GM12864 (cell line): ENCODE measurements at regions not wholly inside any gene's neighbourhood (a gene's known extent, or its start where the extent isn't known, plus 50 kb on each side); places are given as distances from the start of the nearest gene placed in this dataset.

Source experiments
- DNase-seq: peaks from one replicate; pipeline ENCODE4 v3.0.0-alpha.2; 2011; ENCODE audit warnings: low read depth
- H3K4me3 ChIP-seq: 2 replicates; pipeline ENCODE4 v1.5.1; 2011; ENCODE audit warnings: mild to moderate bottlenecking, low read depth, low read length, control low read depth
- TF ChIP-seq, protein P1 (sequence below): IDR thresholded peaks from 2 replicates; pipeline ENCODE4 v1.5.1; 2011; ENCODE audit warnings: low read depth, mild to moderate bottlenecking, moderate library complexity, low read length, control low read depth, inconsistent platforms; ENCODE audit errors: missing control alignments

DNA sequence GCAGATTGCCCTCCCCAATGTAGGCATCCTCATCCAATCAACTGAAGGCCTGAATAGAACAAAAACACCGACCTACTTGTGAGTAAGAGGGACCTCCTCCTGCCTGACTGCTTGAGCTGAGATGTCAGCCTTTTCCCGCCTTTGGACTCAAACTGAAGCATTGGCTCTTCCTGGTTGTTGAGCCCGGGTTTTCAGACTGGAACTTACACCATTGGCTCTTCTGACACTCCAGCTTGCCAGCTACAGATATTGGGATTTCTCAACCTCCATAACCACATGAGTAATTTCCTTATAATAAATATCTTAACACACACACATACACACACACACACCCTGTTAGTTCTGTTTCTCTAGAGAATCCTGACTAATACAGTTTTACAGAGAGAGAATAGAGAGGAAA is 173.4 kb upstream of the NTF3 start:
- no peak for DNase-seq
- no peak overlapping the region for H3K4me3 ChIP-seq
- TF ChIP-seq, protein P1, sequence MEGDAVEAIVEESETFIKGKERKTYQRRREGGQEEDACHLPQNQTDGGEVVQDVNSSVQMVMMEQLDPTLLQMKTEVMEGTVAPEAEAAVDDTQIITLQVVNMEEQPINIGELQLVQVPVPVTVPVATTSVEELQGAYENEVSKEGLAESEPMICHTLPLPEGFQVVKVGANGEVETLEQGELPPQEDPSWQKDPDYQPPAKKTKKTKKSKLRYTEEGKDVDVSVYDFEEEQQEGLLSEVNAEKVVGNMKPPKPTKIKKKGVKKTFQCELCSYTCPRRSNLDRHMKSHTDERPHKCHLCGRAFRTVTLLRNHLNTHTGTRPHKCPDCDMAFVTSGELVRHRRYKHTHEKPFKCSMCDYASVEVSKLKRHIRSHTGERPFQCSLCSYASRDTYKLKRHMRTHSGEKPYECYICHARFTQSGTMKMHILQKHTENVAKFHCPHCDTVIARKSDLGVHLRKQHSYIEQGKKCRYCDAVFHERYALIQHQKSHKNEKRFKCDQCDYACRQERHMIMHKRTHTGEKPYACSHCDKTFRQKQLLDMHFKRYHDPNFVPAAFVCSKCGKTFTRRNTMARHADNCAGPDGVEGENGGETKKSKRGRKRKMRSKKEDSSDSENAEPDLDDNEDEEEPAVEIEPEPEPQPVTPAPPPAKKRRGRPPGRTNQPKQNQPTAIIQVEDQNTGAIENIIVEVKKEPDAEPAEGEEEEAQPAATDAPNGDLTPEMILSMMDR: no peak

DNA sequence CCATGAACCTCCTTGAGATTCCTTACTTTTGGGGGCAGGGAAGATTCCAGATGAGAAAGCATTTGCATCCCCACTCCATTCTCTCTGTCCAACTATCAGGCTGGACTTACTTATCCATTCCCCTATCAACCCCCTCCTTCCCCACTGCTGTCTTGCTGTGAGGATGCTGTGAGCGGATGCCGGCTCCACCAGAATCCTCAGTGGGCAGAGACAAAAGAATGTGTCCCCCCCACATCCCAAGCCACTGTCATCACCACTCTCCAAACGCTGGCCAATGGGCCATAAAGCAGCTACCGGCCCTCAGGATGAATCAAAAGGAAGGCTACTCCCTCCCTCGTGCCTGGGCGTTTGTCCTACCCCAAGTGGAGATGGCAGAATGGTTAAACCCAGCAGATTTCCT is 173.0 kb upstream of the NTF3 start:
- TF ChIP-seq, protein P1: no peak
- DNase-seq: no peak
- no peak overlapping the region for H3K4me3 ChIP-seq

DNA sequence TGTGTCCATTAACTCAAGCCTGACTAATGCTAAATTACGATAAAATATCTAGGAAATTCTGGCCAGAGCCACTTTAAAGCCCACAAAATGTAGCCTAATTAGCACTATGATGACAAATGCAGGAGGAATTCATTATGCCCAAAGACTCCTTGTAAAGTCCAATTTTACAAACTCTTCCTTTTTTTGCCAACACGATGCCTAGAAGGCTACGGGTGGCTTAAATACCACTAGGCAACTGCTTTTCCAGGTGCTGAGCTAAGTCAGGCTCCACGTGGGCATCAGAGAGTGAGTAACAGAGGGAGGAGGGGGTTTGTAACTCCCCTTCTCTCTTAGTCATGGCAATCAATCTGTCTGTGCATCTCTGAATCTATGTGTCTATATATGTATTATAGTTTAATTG is 172.4 kb upstream of the NTF3 start:
- TF ChIP-seq, protein P1: no peak
- no peak for DNase-seq
- no peak overlapping the region for H3K4me3 ChIP-seq

DNA sequence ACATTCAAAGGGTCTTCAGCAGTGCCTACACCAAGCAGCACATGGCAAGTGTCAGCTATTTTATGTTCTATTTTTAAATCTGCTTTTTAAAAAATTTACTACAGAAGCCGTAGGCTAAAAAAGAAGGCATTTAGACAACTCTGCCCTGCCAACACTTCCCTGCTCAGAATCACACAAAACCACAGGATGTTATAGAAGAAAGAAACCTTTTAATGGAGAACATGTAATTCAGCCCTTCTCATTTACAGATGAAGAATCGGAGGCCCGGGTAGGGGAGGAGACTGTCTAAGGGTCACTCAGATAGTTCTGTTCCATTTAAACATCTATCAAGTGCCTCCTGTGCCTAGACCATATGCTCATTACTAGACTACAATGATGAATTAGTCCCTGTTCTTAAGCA is 171.8 kb upstream of the NTF3 start:
- H3K4me3 ChIP-seq: no peak overlapping the region
- TF ChIP-seq, protein P1: no peak
- no peak for DNase-seq

DNA sequence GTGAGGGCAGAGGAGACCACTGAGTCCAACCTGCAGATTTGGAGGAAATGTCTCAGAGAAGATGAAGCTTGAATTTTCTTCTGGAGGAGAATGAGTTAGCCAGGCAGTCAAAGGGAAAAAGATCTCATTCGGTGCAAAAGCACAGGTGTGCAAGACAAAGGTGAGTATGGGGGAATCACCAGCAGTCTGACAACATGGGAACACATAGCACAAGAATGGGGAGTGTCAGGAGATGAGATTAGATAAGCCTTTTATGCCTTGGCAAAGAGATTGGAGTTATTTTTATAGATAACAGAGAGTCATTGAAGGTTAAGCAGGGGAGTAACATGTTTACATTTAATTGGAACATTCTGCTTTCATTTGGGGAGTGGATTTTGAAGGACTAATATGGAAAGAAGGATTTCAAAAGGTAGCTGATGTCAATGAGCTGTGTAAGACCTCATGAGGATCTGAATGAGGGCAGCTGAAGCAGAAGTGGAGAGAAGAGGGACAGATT is 171.3 kb upstream of the NTF3 start:
- no peak for DNase-seq
- TF ChIP-seq, protein P1: no peak
- H3K4me3 ChIP-seq: no peak overlapping the region

DNA sequence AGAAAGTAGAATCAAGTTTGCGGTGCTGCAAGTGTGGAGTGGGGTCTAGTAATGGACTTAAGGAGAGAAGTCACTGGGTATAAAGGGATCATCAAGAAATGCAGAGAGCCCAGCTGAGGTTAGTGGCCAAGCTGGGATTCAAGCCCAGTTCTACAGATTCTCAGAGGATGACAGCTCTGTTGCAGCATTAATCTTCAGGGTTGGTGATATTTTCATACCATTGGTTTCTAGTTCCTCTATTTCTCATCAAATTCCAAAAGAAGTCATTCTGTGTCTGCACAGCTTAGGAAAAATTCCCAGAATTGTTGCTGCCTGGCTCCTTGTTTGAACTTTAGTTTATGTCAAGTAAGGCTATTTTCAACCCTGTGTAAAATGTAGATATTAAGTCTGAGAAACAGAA is 169.5 kb upstream of the NTF3 start:
- TF ChIP-seq, protein P1: no peak
- no peak overlapping the region for H3K4me3 ChIP-seq
- no peak for DNase-seq

DNA sequence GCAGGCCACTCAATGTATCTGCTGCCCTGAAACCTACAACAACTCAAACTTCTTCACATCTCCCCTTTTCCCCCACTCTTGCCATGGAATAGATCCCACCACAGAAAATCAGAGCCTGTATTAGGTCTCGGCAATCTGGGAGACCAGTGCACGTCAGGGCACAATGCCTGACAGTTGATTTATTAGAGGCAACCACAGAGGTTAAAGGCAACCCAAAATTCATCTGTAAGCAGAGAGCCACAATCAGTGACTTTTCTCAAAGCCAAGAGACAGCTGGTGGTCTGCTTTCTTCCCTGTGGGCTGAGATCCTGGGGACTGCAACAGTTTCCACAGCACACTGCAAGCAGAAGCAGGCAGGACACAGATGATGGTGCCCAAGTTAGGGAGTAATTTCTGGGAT is 169.0 kb upstream of the NTF3 start:
- DNase-seq: no peak
- H3K4me3 ChIP-seq: no peak overlapping the region
- TF ChIP-seq, protein P1: no peak
